DOHH2 (cell line): ENCODE measurements at regions not wholly inside any gene's neighbourhood (a gene's known extent, or its start where the extent isn't known, plus 50 kb on each side); places are given as distances from the start of the nearest gene placed in this dataset.
A peak's percentile ranks its signal among the peaks of the same experiment; 100 is the strongest.

Source experiments
- H3F3A ChIP-seq: fragments of 200-600 bp; sonication (generic), shearing (Covaris generic); 2 replicates; pipeline ENCODE4 v1.6.0; 2016; ENCODE audit warnings: antibody characterized with exemption, mild to moderate bottlenecking; ENCODE audit not compliant: control insufficient read depth, insufficient read depth
- H3K27ac ChIP-seq: fragments of 200-600 bp; sonication (generic); 2 replicates; pipeline ENCODE4 v1.5.1; 2014; ENCODE audit warnings: low read depth, mild to moderate bottlenecking, low read length, moderate library complexity
- H3K27me3 ChIP-seq: fragments of 200-600 bp; sonication (generic); 2 replicates; pipeline ENCODE4 v1.6.1; 2014; ENCODE audit warnings: mild to moderate bottlenecking, low read length, mixed read lengths; ENCODE audit not compliant: control insufficient read depth
- H3K36me3 ChIP-seq: fragments of 200-600 bp; sonication (generic); 2 replicates; pipeline ENCODE4 v1.6.1; 2014; ENCODE audit warnings: mild to moderate bottlenecking, low read length, moderate library complexity, mixed read lengths; ENCODE audit not compliant: control insufficient read depth
- H3K4me1 ChIP-seq: fragments of 200-600 bp; sonication (generic); 2 replicates; pipeline ENCODE4 v1.6.1; 2014; ENCODE audit warnings: mild to moderate bottlenecking, low read length, mixed read lengths; ENCODE audit not compliant: control insufficient read depth
- H3K4me2 ChIP-seq: fragments of 200-600 bp; sonication (generic); 2 replicates; pipeline ENCODE4 v1.6.0; 2014; ENCODE audit warnings: mild to moderate bottlenecking, low read length, moderate library complexity
- H3K4me3 ChIP-seq: fragments of 200-600 bp; sonication (generic); 2 replicates; pipeline ENCODE4 v1.5.1; 2014; ENCODE audit warnings: mild to moderate bottlenecking, low read length, mixed read lengths
- H3K79me2 ChIP-seq: fragments of 200-600 bp; sonication (generic); 2 replicates; pipeline ENCODE4 v1.6.1; 2014; ENCODE audit warnings: mild to moderate bottlenecking, low read length, mixed read lengths; ENCODE audit not compliant: control insufficient read depth
- H3K9me2 ChIP-seq: fragments of 200-600 bp; sonication (generic); replicated peaks from 2 replicates; pipeline ENCODE4 v1.6.1; 2014; ENCODE audit warnings: mild to moderate bottlenecking, low read length, mixed read lengths; ENCODE audit not compliant: control insufficient read depth
- H3K9me3 ChIP-seq: fragments of 200-600 bp; sonication (generic); 2 replicates; pipeline ENCODE4 v1.6.1; 2014; ENCODE audit warnings: antibody characterized with exemption, low read length, mixed read lengths; ENCODE audit not compliant: control insufficient read depth, insufficient read depth
- H4K20me1 ChIP-seq: fragments of 200-600 bp; sonication (generic); 2 replicates; pipeline ENCODE4 v1.6.0; 2014; ENCODE audit warnings: low read depth, mild to moderate bottlenecking, antibody characterized with exemption, low read length, moderate library complexity; ENCODE audit not compliant: control insufficient read depth, insufficient read depth
- CTCF ChIP-seq: fragments of 200-600 bp; sonication (generic); IDR thresholded peaks from one replicate; pipeline ENCODE4 v1.5.1; 2014; ENCODE audit warnings: antibody characterized with exemption, mild to moderate bottlenecking, low read depth, low read length; ENCODE audit not compliant: poor library complexity, severe bottlenecking
- EZH2phosphoT487 ChIP-seq: fragments of 200-600 bp; sonication (generic); IDR thresholded peaks from 2 replicates; pipeline ENCODE4 v1.6.1; 2017; ENCODE audit warnings: borderline replicate concordance, mild to moderate bottlenecking, antibody characterized with exemption, low read length, moderate library complexity, mixed read lengths

DNA sequence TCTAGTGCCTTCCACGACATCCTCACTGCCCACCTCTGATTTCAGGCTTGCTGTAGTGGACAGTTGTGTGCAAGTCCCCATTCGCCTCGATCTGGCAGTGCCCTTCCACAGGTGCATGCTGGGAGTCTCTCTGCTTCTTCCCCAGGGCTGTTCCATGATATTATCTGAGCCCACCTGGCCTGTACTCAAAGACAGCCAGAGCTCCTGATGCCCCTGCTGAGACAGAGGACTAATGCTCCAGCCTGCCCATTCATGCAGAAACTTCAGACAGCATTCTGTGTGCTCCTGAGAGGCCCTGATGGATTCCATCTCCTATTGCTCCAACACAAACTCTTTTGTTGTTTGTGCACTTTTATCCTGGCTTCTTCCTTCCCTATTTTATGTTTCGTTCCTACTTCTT lies 164.8 kb upstream of the PRSS58 start:
- no peak for TF ChIP-seq CTCF
- no peak for TF ChIP-seq EZH2phosphoT487
- Histone ChIP-seq H3K4me1 (no peaks in the 10 kb centered on the region), H3K27me3 (peaks cover 16% of the 10 kb centered on the region)

GRCh38 chr7:142420554-142421362 lies 162.9 kb upstream of the PRSS58 start:
- Histone ChIP-seq H4K20me1 (no peaks in the 10 kb centered on the region), H3K36me3 (no peaks in the 10 kb centered on the region), H3K27ac (no peak overlapping the region), H3K27me3 (peaks cover 16% of the 10 kb centered on the region), H3K4me2 (no peak overlapping the region), H3F3A (no peaks in the 10 kb centered on the region), H3K9me2 (no peaks in the 10 kb centered on the region), H3K79me2 (no peaks in the 10 kb centered on the region), H3K4me3 (no peak overlapping the region), H3K4me1 (no peaks in the 10 kb centered on the region), H3K9me3 (no peaks in the 10 kb centered on the region)
- no peak for TF ChIP-seq EZH2phosphoT487
- TF ChIP-seq CTCF = peak; percentile 28

More for the DNA sequence above, 164.8 kb upstream of the PRSS58 start:
- H3K79me2 ChIP-seq = no peaks in the 10 kb centered on the region
- H3K27ac ChIP-seq = no peak overlapping the region
- no peaks in the 10 kb centered on the region for H3F3A ChIP-seq
- H3K4me3 ChIP-seq = no peak overlapping the region
- no peaks in the 10 kb centered on the region for H3K9me3 ChIP-seq
- H4K20me1 ChIP-seq = no peaks in the 10 kb centered on the region
- no peaks in the 10 kb centered on the region for H3K9me2 ChIP-seq
- no peak overlapping the region for H3K4me2 ChIP-seq
- H3K36me3 ChIP-seq = no peaks in the 10 kb centered on the region

GRCh38 chr7:142418326-142418725 lies 160.5 kb upstream of the PRSS58 start:
- no peak overlapping the region for H3K4me2 ChIP-seq

More at GRCh38 chr7:142418326-142418725, 160.5 kb upstream of the PRSS58 start:
- H3K4me1 ChIP-seq = no peaks in the 10 kb centered on the region
- no peaks in the 10 kb centered on the region for H3K79me2 ChIP-seq
- peaks cover 6% of the 10 kb centered on the region; the same call in 1 of the 2 replicates for H3K27me3 ChIP-seq
- H3K9me3 ChIP-seq = no peaks in the 10 kb centered on the region
- H4K20me1 ChIP-seq = no peaks in the 10 kb centered on the region
- no peak overlapping the region for H3K27ac ChIP-seq
- H3K36me3 ChIP-seq = no peaks in the 10 kb centered on the region
- no peaks in the 10 kb centered on the region for H3K9me2 ChIP-seq
- TF ChIP-seq EZH2phosphoT487 (no peak), CTCF (no peak)
- no peak overlapping the region for H3K4me3 ChIP-seq
- H3F3A ChIP-seq = no peaks in the 10 kb centered on the region
